Type B pancreatic cell (in vitro differentiated cells): ENCODE measurements at regions not wholly inside any gene's neighbourhood (a gene's known extent, or its start where the extent isn't known, plus 50 kb on each side); places are given as distances from the start of the nearest gene placed in this dataset.

Experiments used
- DNase-seq: peaks from one replicate; pipeline ENCODE4 v3.0.0; 2021; ENCODE audit warnings: mixed read lengths; ENCODE audit not compliant: unreplicated experiment; ENCODE audit errors: extremely low spot score
- H3K27ac Mint-ChIP-seq: 2 replicates; pipeline ENCODE4 v1.8.0; 2021; ENCODE audit warnings: mild to moderate bottlenecking, mixed read lengths
- H3K27me3 Mint-ChIP-seq: 2 replicates; pipeline ENCODE4 v1.8.0; 2021; ENCODE audit warnings: mixed read lengths
- H3K36me3 Mint-ChIP-seq: 2 replicates; pipeline ENCODE4 v1.8.0; 2021; ENCODE audit warnings: mixed read lengths
- H3K4me1 Mint-ChIP-seq: one replicate; pipeline ENCODE4 v1.8.0; 2021; ENCODE audit warnings: mixed read lengths; ENCODE audit not compliant: unreplicated experiment
- H3K4me3 Mint-ChIP-seq: 2 replicates; pipeline ENCODE4 v1.8.0; 2021; ENCODE audit warnings: mild to moderate bottlenecking, mixed read lengths
- H3K9me3 Mint-ChIP-seq: 2 replicates; pipeline ENCODE4 v1.8.0; 2021; ENCODE audit warnings: mixed read lengths
- TF ChIP-seq, protein P1 (sequence below): fragments of 200-600 bp; sonication (generic); conservative IDR thresholded peaks from 2 replicates; pipeline ENCODE4 v1.5.0; 2021; ENCODE audit warnings: antibody characterized with exemption, mild to moderate bottlenecking

DNA sequence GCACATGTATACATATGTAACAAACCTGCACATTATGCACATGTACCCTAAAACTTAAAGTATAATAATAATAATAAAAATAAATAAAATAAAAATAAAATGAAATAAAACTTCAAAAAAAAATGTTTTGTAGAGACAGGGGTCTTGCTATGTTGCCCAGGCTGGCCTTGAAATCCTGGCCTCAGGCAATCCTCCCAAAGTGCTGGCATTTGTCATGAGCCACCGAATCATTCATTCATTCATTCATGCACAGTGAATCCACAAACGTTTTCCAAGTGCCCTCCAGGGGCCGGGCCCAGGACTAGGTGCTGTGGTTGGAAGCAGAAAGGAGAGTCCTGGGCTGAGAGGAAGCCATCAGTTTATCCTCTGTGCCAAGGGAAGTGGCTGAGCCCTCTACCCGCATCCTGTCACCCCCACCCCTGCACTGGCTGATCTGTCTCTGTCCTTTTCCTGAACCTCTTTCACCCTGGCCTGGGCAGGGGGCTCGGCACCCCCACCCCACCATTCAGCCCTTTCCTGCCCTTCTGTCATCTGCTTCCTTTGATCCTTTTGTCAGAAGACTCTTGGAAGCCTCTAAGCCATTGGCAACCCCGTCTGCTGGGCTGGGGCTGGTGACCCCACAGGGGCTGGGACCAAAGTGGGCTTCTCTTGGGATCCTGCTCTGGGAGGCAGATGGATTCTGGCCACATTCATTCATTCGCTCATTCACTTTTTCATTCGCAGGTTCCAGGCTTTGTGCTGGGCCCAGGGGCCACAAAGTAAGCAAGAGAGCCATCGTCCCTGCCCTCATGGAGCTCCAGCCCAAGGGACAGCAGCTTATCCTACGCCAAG, 84.3 kb downstream of the IGLL1 start:
- Mint-ChIP-seq H3K4me3 (no peak overlapping the region), H3K36me3 (no peaks in the 10 kb centered on the region), H3K9me3 (no peaks in the 10 kb centered on the region), H3K4me1 (peaks cover 16% of the 10 kb centered on the region), H3K27me3 (peaks cover 5% of the 10 kb centered on the region), H3K27ac (peak overlapping the region; percentile 16)
- TF ChIP-seq, protein P1, sequence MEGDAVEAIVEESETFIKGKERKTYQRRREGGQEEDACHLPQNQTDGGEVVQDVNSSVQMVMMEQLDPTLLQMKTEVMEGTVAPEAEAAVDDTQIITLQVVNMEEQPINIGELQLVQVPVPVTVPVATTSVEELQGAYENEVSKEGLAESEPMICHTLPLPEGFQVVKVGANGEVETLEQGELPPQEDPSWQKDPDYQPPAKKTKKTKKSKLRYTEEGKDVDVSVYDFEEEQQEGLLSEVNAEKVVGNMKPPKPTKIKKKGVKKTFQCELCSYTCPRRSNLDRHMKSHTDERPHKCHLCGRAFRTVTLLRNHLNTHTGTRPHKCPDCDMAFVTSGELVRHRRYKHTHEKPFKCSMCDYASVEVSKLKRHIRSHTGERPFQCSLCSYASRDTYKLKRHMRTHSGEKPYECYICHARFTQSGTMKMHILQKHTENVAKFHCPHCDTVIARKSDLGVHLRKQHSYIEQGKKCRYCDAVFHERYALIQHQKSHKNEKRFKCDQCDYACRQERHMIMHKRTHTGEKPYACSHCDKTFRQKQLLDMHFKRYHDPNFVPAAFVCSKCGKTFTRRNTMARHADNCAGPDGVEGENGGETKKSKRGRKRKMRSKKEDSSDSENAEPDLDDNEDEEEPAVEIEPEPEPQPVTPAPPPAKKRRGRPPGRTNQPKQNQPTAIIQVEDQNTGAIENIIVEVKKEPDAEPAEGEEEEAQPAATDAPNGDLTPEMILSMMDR: no peak
- DNase-seq: no peak

DNA sequence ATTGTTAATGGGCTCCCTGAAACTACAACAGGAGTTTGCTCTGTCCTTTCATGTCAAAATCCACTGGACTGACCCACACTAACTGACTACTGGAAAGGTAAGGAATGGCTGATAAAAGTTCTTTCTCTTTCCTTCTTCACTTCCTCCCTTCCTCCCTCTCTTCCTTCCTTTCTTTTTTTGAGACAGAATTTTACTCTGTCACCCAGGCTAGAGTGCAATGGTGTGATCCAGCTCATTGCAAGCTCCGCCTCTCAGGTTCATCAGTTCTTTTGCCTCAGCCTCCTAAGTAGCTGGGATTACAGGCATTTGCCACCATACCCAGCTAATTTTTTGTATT, 85.2 kb downstream of the IGLL1 start:
- H3K9me3 Mint-ChIP-seq: no peaks in the 10 kb centered on the region
- H3K4me1 Mint-ChIP-seq: peaks cover 12% of the 10 kb centered on the region
- TF ChIP-seq, protein P1: no peak
- H3K4me3 Mint-ChIP-seq: no peak overlapping the region
- no peak for DNase-seq
- peaks cover 5% of the 10 kb centered on the region for H3K27me3 Mint-ChIP-seq
- no peaks in the 10 kb centered on the region for H3K36me3 Mint-ChIP-seq
- H3K27ac Mint-ChIP-seq: no peak overlapping the region

DNA sequence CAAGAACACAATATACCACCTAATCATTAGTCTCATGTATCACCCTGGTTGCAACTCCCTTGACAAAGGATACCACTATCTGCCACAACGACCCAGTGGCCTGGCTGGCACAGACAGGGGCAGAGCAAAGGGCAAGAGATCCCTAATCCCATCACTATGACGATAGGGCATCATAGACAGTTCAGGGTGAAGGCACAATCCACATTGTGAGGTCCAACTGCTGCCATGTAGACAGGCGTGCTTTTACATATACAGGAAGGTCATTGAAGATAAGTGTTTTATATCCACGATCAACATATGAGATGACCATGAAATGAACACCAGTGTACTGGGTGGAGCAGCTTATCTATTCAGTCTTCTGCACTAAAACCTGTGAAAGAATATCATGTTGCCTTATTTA, 94.6 kb downstream of the IGLL1 start:
- peak; percentile 18 for DNase-seq
- Mint-ChIP-seq H3K4me3 (no peak overlapping the region), H3K36me3 (no peaks in the 10 kb centered on the region), H3K27me3 (no peaks in the 10 kb centered on the region), H3K27ac (no peak overlapping the region), H3K9me3 (peaks cover 5% of the 10 kb centered on the region), H3K4me1 (peaks cover 3% of the 10 kb centered on the region)
- TF ChIP-seq, protein P1: no peak

DNA sequence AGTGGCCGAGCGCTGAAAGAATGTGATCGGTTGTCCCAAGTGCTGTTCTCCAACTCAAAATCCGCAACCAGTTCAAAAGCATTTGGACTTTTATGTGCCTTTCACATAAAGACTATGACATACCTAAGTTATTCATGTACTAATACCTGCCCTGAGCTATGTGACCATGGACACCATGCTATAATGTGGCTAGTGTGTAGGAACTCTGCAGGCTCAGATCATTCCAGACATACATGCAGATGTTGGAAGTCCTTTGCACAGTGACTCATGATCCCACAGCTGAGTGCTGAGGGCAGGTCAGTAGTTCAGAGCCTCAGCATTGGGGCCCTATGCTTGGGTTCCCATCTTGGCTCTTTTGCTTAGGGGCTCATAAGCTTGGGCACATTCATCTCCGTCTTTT, 95.4 kb downstream of the IGLL1 start:
- peak; percentile 10 for DNase-seq
- TF ChIP-seq, protein P1: no peak
- Mint-ChIP-seq H3K27ac (no peak overlapping the region), H3K4me1 (peaks cover 3% of the 10 kb centered on the region), H3K27me3 (no peaks in the 10 kb centered on the region), H3K36me3 (no peaks in the 10 kb centered on the region), H3K9me3 (peaks cover 5% of the 10 kb centered on the region), H3K4me3 (no peak overlapping the region)

DNA sequence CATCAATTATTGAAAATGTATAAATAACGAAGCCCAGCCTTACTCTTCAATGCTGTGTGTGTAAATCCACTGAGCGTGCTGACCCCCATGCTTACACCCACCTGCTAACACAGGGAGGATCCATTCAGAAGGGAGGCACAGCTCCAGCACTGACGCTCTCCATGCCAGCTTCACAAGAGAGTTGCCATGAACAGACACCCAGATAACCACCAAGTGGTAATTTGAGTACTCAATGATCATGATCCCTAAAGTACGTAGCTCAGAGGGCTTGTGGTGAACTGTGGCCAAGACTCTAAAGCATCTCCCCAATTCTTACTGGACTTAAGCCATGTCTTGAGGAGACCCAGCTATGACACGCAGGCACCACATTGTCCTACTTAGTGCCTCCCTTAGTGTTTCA, 98.7 kb downstream of the IGLL1 start:
- no peak for DNase-seq
- H3K27me3 Mint-ChIP-seq: no peaks in the 10 kb centered on the region
- no peak overlapping the region for H3K4me3 Mint-ChIP-seq
- H3K36me3 Mint-ChIP-seq: no peaks in the 10 kb centered on the region
- H3K4me1 Mint-ChIP-seq: peaks cover 13% of the 10 kb centered on the region
- TF ChIP-seq, protein P1: no peak
- H3K27ac Mint-ChIP-seq: no peak overlapping the region
- peaks cover 13% of the 10 kb centered on the region for H3K9me3 Mint-ChIP-seq
